Neural cell (in vitro differentiated cells): ENCODE measurements at regions not wholly inside any gene's neighbourhood (a gene's known extent, or its start where the extent isn't known, plus 50 kb on each side); places are given as distances from the start of the nearest gene placed in this dataset.

Experiments
- CTCF ChIP-seq: fragments of 450-650 bp; IDR thresholded peaks from 2 replicates; pipeline ENCODE4 v1.5.1; 2014; ENCODE audit warnings: antibody characterized with exemption, mild to moderate bottlenecking, moderate library complexity; ENCODE audit not compliant: poor library complexity, severe bottlenecking
- EP300 ChIP-seq: fragments of 450-650 bp; conservative IDR thresholded peaks from 2 replicates; pipeline ENCODE4 v1.6.1; 2014; ENCODE audit warnings: antibody characterized with exemption, mild to moderate bottlenecking, moderate library complexity; ENCODE audit not compliant: poor library complexity, severe bottlenecking
- EZH2 ChIP-seq: fragments of 200-600, 300-800 bp; shearing (Covaris generic), sonication (generic); IDR thresholded peaks from 2 replicates; pipeline ENCODE4 v1.6.1; 2014; ENCODE audit warnings: antibody characterized with exemption, low read length, borderline replicate concordance, mild to moderate bottlenecking; ENCODE audit not compliant: insufficient read depth, poor library complexity, severe bottlenecking
- RAD21 ChIP-seq: fragments of 450-650 bp; conservative IDR thresholded peaks from 2 replicates; pipeline ENCODE4 v1.6.1; 2014; ENCODE audit warnings: antibody characterized with exemption, mild to moderate bottlenecking, moderate library complexity
- REST ChIP-seq: IDR thresholded peaks from 2 replicates; pipeline ENCODE4 v1.6.1; 2012; ENCODE audit warnings: borderline replicate concordance
- TAF1 ChIP-seq: IDR thresholded peaks from 2 replicates; pipeline ENCODE4 v1.6.1; 2012; ENCODE audit warnings: low read depth

- TF ChIP-seq EZH2, result no peak
- no peak for TF ChIP-seq EP300
- TF ChIP-seq RAD21, result no peak
- TF ChIP-seq CTCF, result no peak
- TF ChIP-seq REST, result no peak
- TF ChIP-seq TAF1, result no peak
These were observed 110.5 kb downstream of the NR2F2 start for GRCh38 chr15:96440978-96441377.
